ENCODE measurements at regions not wholly inside any gene's neighbourhood (a gene's known extent, or its start where the extent isn't known, plus 50 kb on each side); places are given as distances from the start of the nearest gene placed in this dataset.
A peak's percentile ranks its signal among the peaks of the same experiment; 100 is the strongest.

- DNase-seq, result no peak
These were observed 146.5 kb downstream of the NSG2 start for GRCh38 chr5:174191850-174192655.

- DNase-seq, result no peak
These were observed 147.4 kb downstream of the NSG2 start for GRCh38 chr5:174192901-174193300.

GRCh38 chr5:174195517-174195916 lies 150.0 kb downstream of the NSG2 start:
- no peak for DNase-seq

GRCh38 chr5:174197929-174198328 lies 152.4 kb downstream of the NSG2 start:
- DNase-seq, result no peak

GRCh38 chr5:174198541-174198940 lies 153.0 kb downstream of the NSG2 start:
- DNase-seq, result no peak

GRCh38 chr5:174202996-174203395 lies 157.5 kb downstream of the NSG2 start:
- no peak for DNase-seq

- no peak for DNase-seq
These were observed 159.2 kb downstream of the NSG2 start for GRCh38 chr5:174204535-174205313.

- DNase-seq, result no peak
These were observed 160.4 kb downstream of the NSG2 start for GRCh38 chr5:174205939-174206338.

GRCh38 chr5:174210596-174211276 lies 165.2 kb downstream of the NSG2 start:
- DNase-seq, result no peak

- no peak for DNase-seq
These were observed 165.7 kb downstream of the NSG2 start for GRCh38 chr5:174211277-174211626.

- no peak for DNase-seq
These were observed 172.0 kb downstream of the NSG2 start for GRCh38 chr5:174217527-174217926.

GRCh38 chr5:174218162-174218561 lies 172.7 kb downstream of the NSG2 start:
- no peak for DNase-seq

- no peak for DNase-seq
These were observed 174.9 kb downstream of the NSG2 start for GRCh38 chr5:174220417-174220816.

- DNase-seq, result no peak
These were observed 175.9 kb downstream of the NSG2 start for GRCh38 chr5:174221436-174221835.

- DNase-seq, result no peak
These were observed 176.4 kb downstream of the NSG2 start for GRCh38 chr5:174221946-174222345.

- no peak for DNase-seq
These were observed 177.4 kb downstream of the NSG2 start for GRCh38 chr5:174222891-174223290.

GRCh38 chr5:174223355-174223754 lies 177.8 kb downstream of the NSG2 start:
- DNase-seq, result no peak

GRCh38 chr5:174229068-174229467 lies 183.6 kb downstream of the NSG2 start:
- no peak for DNase-seq

GRCh38 chr5:174229514-174230370 lies 184.2 kb downstream of the NSG2 start:
- peak; percentile 94 for DNase-seq

- peak; percentile 91 for DNase-seq
These were observed 186.5 kb downstream of the NSG2 start for GRCh38 chr5:174231956-174232487.

GRCh38 chr5:174234388-174234787 lies 188.9 kb downstream of the NSG2 start:
- DNase-seq, result no peak

- peak; percentile 92 for DNase-seq
These were observed 189.9 kb downstream of the NSG2 start for GRCh38 chr5:174235221-174236011.
